ENCODE measurements at regions not wholly inside any gene's neighbourhood (a gene's known extent, or its start where the extent isn't known, plus 50 kb on each side); places are given as distances from the start of the nearest gene placed in this dataset.
A peak's percentile ranks its signal among the peaks of the same experiment; 100 is the strongest.

- H3K4me3 ChIP-seq (ENCODE audit: low read depth, low read length), result no peak overlapping the region
- ChIA-PET POLR2A (no interaction called here), CTCF (interaction anchor here (1.0 to 1.2 kb wide), 2 partner anchors 9 to 285 kb away, joined by 3 to 4 read pairs; no protein-coding TSS in a partner anchor)
- H3K27ac ChIP-seq (ENCODE audit: extremely low read depth, low read depth, low read length), result no peak overlapping the region
- no peaks in the 10 kb centered on the region for H3K4me1 ChIP-seq (ENCODE audit: control insufficient read depth, insufficient read depth, low read length)
- no peaks in the 10 kb centered on the region for H3K9me3 ChIP-seq (ENCODE audit: control insufficient read depth, insufficient read depth, low read depth, low read length)
- TF ChIP-seq ZNF626 (tag by site-specific recombination; IDR thresholded peaks at IDR 0.05) (no peak), ZNF670 (tag by site-specific recombination; IDR thresholded peaks at IDR 0.05; ENCODE audit: low read depth) (no peak), ZNF623 (tag by site-specific recombination; IDR thresholded peaks at IDR 0.05) (no peak), ZBTB1 (tag by site-specific recombination; IDR thresholded peaks at IDR 0.05) (no peak), ZNF837 (tag by site-specific recombination; IDR thresholded peaks at IDR 0.05) (no peak), OSR2 (tag by site-specific recombination; IDR thresholded peaks at IDR 0.05) (no peak), MYNN (tag by site-specific recombination; IDR thresholded peaks at IDR 0.05; ENCODE audit: borderline replicate concordance) (no peak), PATZ1 (tag by site-specific recombination; IDR thresholded peaks at IDR 0.05) (no peak), TRIM28 (IDR thresholded peaks at IDR 0.05; ENCODE audit: borderline replicate concordance, low read length) (no peak), HOXD13 (CRISPR knock-in tag; IDR thresholded peaks at IDR 0.05; ENCODE audit: borderline replicate concordance) (no peak), ZNF48 (tag by site-specific recombination; IDR thresholded peaks at IDR 0.05) (no peak), OVOL3 (tag by site-specific recombination; IDR thresholded peaks at IDR 0.05) (no peak), ZNF701 (tag by site-specific recombination; IDR thresholded peaks at IDR 0.05) (no peak), TCF7L2 (IDR thresholded peaks at IDR 0.05; ENCODE audit: borderline replicate concordance, low read depth, low read length) (no peak)
- TF ChIP-seq, protein P1, sequence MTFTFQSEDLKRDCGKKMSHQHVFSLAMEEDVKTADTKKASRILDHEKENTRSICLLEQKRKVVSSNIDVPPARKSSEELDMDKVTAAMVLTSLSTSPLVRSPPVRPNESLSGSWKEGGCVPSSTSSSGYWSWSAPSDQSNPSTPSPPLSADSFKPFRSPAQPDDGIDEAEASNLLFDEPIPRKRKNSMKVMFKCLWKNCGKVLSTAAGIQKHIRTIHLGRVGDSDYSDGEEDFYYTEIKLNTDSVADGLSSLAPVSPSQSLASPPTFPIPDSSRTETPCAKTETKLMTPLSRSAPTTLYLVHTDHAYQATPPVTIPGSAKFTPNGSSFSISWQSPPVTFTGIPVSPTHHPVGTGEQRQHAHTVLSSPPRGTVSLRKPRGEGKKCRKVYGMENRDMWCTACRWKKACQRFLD (tag by site-specific recombination; IDR thresholded peaks at IDR 0.05), result no peak
- no peaks in the 10 kb centered on the region for H3K36me3 ChIP-seq (ENCODE audit: control insufficient read depth in 2 of 2, insufficient read depth in 1 of 2, low read length in 2 of 2)
These were observed 136.3 kb downstream of the BCOR start for GRCh38 chrX:39961441-39961840.

- Histone ChIP-seq H3K36me3 (ENCODE audit: control insufficient read depth in 2 of 2, insufficient read depth in 1 of 2, low read length in 2 of 2) (no peaks in the 10 kb centered on the region), H3K4me1 (ENCODE audit: control insufficient read depth, insufficient read depth, low read length) (peaks cover 4% of the 10 kb centered on the region; the same call in 1 of the 2 replicates), H3K4me3 (ENCODE audit: low read depth, low read length) (no peak overlapping the region), H3K27ac (ENCODE audit: extremely low read depth, low read depth, low read length) (no peak overlapping the region), H3K9me3 (ENCODE audit: control insufficient read depth, insufficient read depth, low read depth, low read length) (no peaks in the 10 kb centered on the region)
- ChIA-PET POLR2A (interaction anchor here (0.6 kb wide), 1 partner anchor 381 kb away, joined by 3 read pairs; no protein-coding TSS in a partner anchor), CTCF (interaction anchor here (1.9 kb wide), 1 partner anchor 11 kb away, joined by 5 read pairs; no protein-coding TSS in a partner anchor)
- TF ChIP-seq ZNF146 (tag by site-specific recombination; IDR thresholded peaks at IDR 0.05), result no peak
- TF ChIP-seq MZF1 (tag by site-specific recombination; IDR thresholded peaks at IDR 0.05; ENCODE audit: borderline replicate concordance), result no peak
- TF ChIP-seq SETDB1 (IDR thresholded peaks at IDR 0.05; ENCODE audit: insufficient read length, low read length), result peak; percentile 62
- TF ChIP-seq TRIM28 (IDR thresholded peaks at IDR 0.05; ENCODE audit: borderline replicate concordance, low read length), result peak; percentile 90; the same call in 1 of the 2 replicates
- no peak for TF ChIP-seq ZNF530 (tag by site-specific recombination; IDR thresholded peaks at IDR 0.05; ENCODE audit: low read depth)
- no peak for TF ChIP-seq BCL11A (tag by site-specific recombination; IDR thresholded peaks at IDR 0.05; ENCODE audit: low read depth)
These were observed 132.6 kb downstream of the BCOR start for GRCh38 chrX:39965051-39965573.

DNA sequence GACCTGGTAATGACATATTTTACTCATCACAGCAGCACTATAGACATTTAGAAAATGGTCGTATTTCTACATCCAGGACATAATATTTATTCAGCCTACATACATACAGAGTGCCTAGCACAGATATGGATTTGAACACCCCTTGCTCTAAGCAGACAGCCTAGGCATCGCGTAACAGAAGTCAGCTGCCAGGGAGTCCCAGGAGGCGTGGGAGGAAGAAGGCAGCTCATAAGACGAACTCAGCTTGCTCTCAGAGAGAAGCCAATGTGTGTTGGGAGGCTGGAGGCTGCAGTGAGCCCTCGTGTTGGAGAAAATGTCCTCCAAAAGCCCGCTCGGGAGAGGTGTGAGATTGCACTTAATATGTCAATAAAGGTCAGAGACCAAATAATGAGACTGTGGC, 131.6 kb downstream of the BCOR start:
- TF ChIP-seq ZNF404 (tag by site-specific recombination; IDR thresholded peaks at IDR 0.05) (no peak), ZFHX2 (tag by site-specific recombination; conservative IDR thresholded peaks at IDR 0.05) (peak; percentile 21; the same call in 1 of the 2 replicates)
- ChIA-PET POLR2A (no interaction called here), CTCF (interaction anchor here (1.9 kb wide), 1 partner anchor 12 kb away, joined by 5 read pairs; no protein-coding TSS in a partner anchor)
- Histone ChIP-seq H3K4me3 (ENCODE audit: low read depth, low read length) (no peak overlapping the region), H3K27ac (ENCODE audit: extremely low read depth, low read depth, low read length) (no peak overlapping the region), H3K36me3 (ENCODE audit: control insufficient read depth in 2 of 2, insufficient read depth in 1 of 2, low read length in 2 of 2) (no peaks in the 10 kb centered on the region), H3K4me1 (ENCODE audit: control insufficient read depth, insufficient read depth, low read length) (peaks cover 4% of the 10 kb centered on the region; the same call in 1 of the 2 replicates), H3K9me3 (ENCODE audit: control insufficient read depth, insufficient read depth, low read depth, low read length) (no peaks in the 10 kb centered on the region)

All from HEK293 (cell line).